ENCODE measurements at regions not wholly inside any gene's neighbourhood (a gene's known extent, or its start where the extent isn't known, plus 50 kb on each side); places are given as distances from the start of the nearest gene placed in this dataset.

GRCh38 chr4:115353370-115353769, 239.9 kb upstream of the NDST4 start:
- no peak for DNase-seq (ENCODE audit: low read depth in 2 of 2)

GRCh38 chr4:115343171-115343570, 229.8 kb upstream of the NDST4 start:
- DNase-seq (ENCODE audit: low read depth in 2 of 2), result no peak

- DNase-seq (ENCODE audit: low read depth in 2 of 2), result no peak
Measured at GRCh38 chr4:115334736-115335411, 221.5 kb upstream of the NDST4 start.

GRCh38 chr4:115332078-115332477, 218.7 kb upstream of the NDST4 start:
- DNase-seq (ENCODE audit: low read depth in 2 of 2), result no peak

- no peak for DNase-seq (ENCODE audit: low read depth in 2 of 2)
Measured at GRCh38 chr4:115331241-115331640, 217.8 kb upstream of the NDST4 start.

GRCh38 chr4:115325836-115326235, 212.4 kb upstream of the NDST4 start:
- DNase-seq (ENCODE audit: low read depth in 2 of 2), result no peak

- DNase-seq (ENCODE audit: low read depth in 2 of 2), result no peak
Measured at GRCh38 chr4:115323106-115323707, 209.8 kb upstream of the NDST4 start.

- DNase-seq (ENCODE audit: low read depth in 2 of 2), result no peak
Measured at GRCh38 chr4:115315182-115315581, 201.8 kb upstream of the NDST4 start.

- DNase-seq (ENCODE audit: low read depth in 2 of 2), result no peak
Measured at GRCh38 chr4:115310641-115311040, 197.2 kb upstream of the NDST4 start.

- no peak for DNase-seq (ENCODE audit: low read depth in 2 of 2)
Measured at GRCh38 chr4:115294717-115295116, 181.3 kb upstream of the NDST4 start.

- DNase-seq (ENCODE audit: low read depth in 2 of 2), result no peak
Measured at GRCh38 chr4:115293093-115293462, 179.7 kb upstream of the NDST4 start.

- DNase-seq (ENCODE audit: low read depth in 2 of 2), result no peak
Measured at GRCh38 chr4:115292320-115293092, 179.1 kb upstream of the NDST4 start.

- no peak for DNase-seq (ENCODE audit: low read depth in 2 of 2)
Measured at GRCh38 chr4:115287426-115287825, 174.0 kb upstream of the NDST4 start.

GRCh38 chr4:115279330-115279729, 165.9 kb upstream of the NDST4 start:
- no peak for DNase-seq (ENCODE audit: low read depth in 2 of 2)

- no peak for DNase-seq (ENCODE audit: low read depth in 2 of 2)
Measured at GRCh38 chr4:115278830-115279229, 165.4 kb upstream of the NDST4 start.

- no peak for DNase-seq (ENCODE audit: low read depth in 2 of 2)
Measured at GRCh38 chr4:115275615-115276014, 162.2 kb upstream of the NDST4 start.

GRCh38 chr4:115274545-115274944, 161.1 kb upstream of the NDST4 start:
- no peak for DNase-seq (ENCODE audit: low read depth in 2 of 2)

GRCh38 chr4:115272594-115272993, 159.2 kb upstream of the NDST4 start:
- DNase-seq (ENCODE audit: low read depth in 2 of 2), result no peak

GRCh38 chr4:115272185-115272584, 158.8 kb upstream of the NDST4 start:
- DNase-seq (ENCODE audit: low read depth in 2 of 2), result no peak

GRCh38 chr4:115260195-115260594, 146.8 kb upstream of the NDST4 start:
- DNase-seq (ENCODE audit: low read depth in 2 of 2), result no peak

- DNase-seq (ENCODE audit: low read depth in 2 of 2), result no peak
Measured at GRCh38 chr4:115259642-115260041, 146.2 kb upstream of the NDST4 start.

- no peak for DNase-seq (ENCODE audit: low read depth in 2 of 2)
Measured at GRCh38 chr4:115249808-115250207, 136.4 kb upstream of the NDST4 start.
